GM12878 (cell line): ENCODE measurements at regions not wholly inside any gene's neighbourhood (a gene's known extent, or its start where the extent isn't known, plus 50 kb on each side); places are given as distances from the start of the nearest gene placed in this dataset.

ENCODE experiments used
- ATAC-seq: fragments of 200-7000 bp; cut with Tn5 transposase; 3 replicates; pipeline ENCODE4 v1.9.1; 2020; ENCODE audit warnings: mild to moderate bottlenecking, moderate library complexity
- BruUV-seq: library from RNA; stranded (reverse); fragments of 400-500 nt; replicated peaks from 2 replicates; lab custom pipeline; 2021; lab: Mats Ljungman, UMichigan
- CTCF ChIA-PET: fragments of 300-600 bp; sonication (Branson Sonifier 250); formaldehyde crosslinking; extraction: SDS; loops from one replicate; lab custom pipeline; 2021; ENCODE audit warnings: inconsistent platforms; lab: Yijun Ruan, JAX
- POLR2A ChIA-PET: fragments of 350-600 bp; formaldehyde crosslinking; extraction: SDS; loops from one replicate; lab custom pipeline; 2021; ENCODE audit warnings: inconsistent platforms; lab: Charles Lee
- RAD21 ChIA-PET: fragments of 300-600 bp; sonication (Branson Sonifier 250); formaldehyde crosslinking; loops from one replicate; lab custom pipeline; 2023; ENCODE audit warnings: antibody characterized with exemption; ENCODE audit not compliant: unreplicated experiment; lab: Charles Lee
- SMC1A ChIA-PET: fragments of 300-600 bp; sonication (Branson Sonifier 250); formaldehyde crosslinking; loops from one replicate; lab custom pipeline; 2023; ENCODE audit not compliant: unreplicated experiment, uncharacterized antibody; lab: Charles Lee
- DNase-seq: peaks from one replicate; pipeline ENCODE4 v3.0.0-alpha.2; 2011; ENCODE audit warnings: low read depth, low spot score
- FAIRE-seq: peaks from 3 replicates; lab custom pipeline; 2011; peaks lifted over from hg19 to GRCh38; lab: Jason Lieb, UNC
- H2AFZ ChIP-seq: 2 replicates; pipeline ENCODE4 v1.6.0; 2011; ENCODE audit warnings: low read depth, low read length, control low read depth; ENCODE audit not compliant: control insufficient read depth
- H3K27ac ChIP-seq: 2 replicates; pipeline ENCODE4 v1.5.1; 2011; ENCODE audit warnings: control low read depth; ENCODE audit not compliant: control insufficient read depth, insufficient read depth
- H3K27me3 ChIP-seq, 2 experiments: replicated peaks in 1 of 2; 2 replicates each; pipeline versions ENCODE4 v1.6.0 to v1.6.1; 2011; ENCODE audit warnings: low read length in 1 of 2; ENCODE audit not compliant: control insufficient read depth in 2 of 2, insufficient read depth in 2 of 2
- H3K36me3 ChIP-seq, 2 experiments: 2 replicates each; pipeline ENCODE4 v1.5.1; 2011; ENCODE audit warnings: low read length in 1 of 2; ENCODE audit not compliant: control insufficient read depth in 2 of 2, insufficient read depth in 2 of 2
- H3K4me1 ChIP-seq: 2 replicates; pipeline ENCODE4 v1.6.1; 2011; ENCODE audit warnings: mild to moderate bottlenecking, low read length, moderate library complexity, mixed read lengths; ENCODE audit not compliant: control insufficient read depth, insufficient read depth
- H3K4me2 ChIP-seq: 2 replicates; pipeline ENCODE4 v1.6.0; 2011; ENCODE audit warnings: control low read depth; ENCODE audit not compliant: control insufficient read depth, insufficient read depth
- H3K4me3 ChIP-seq: fragments of 200-600 bp; sonication (generic); 2 replicates; pipeline ENCODE4 v1.5.1; 2016
- H3K79me2 ChIP-seq: 2 replicates; pipeline ENCODE4 v1.6.0; 2011; ENCODE audit warnings: low read length; ENCODE audit not compliant: control insufficient read depth, insufficient read depth
- H3K9ac ChIP-seq: 2 replicates; pipeline ENCODE4 v1.8.0; 2011; ENCODE audit warnings: low read length, control low read depth, mixed read lengths; ENCODE audit not compliant: control insufficient read depth, insufficient read depth
- H3K9me3 ChIP-seq: replicated peaks from 3 replicates; pipeline ENCODE4 v1.5.1; 2011; ENCODE audit warnings: mild to moderate bottlenecking, low read length; ENCODE audit not compliant: control insufficient read depth, insufficient read depth
- H4K20me1 ChIP-seq: 2 replicates; pipeline ENCODE4 v1.6.0; 2011; ENCODE audit not compliant: control insufficient read depth, insufficient read depth
- ATF3 ChIP-seq: IDR thresholded peaks from 2 replicates; pipeline ENCODE4 v1.6.1; 2011; ENCODE audit warnings: low read depth, mild to moderate bottlenecking, low read length, moderate library complexity, borderline replicate concordance; ENCODE audit errors: extremely low read depth
- ESRRA ChIP-seq: IDR thresholded peaks from 2 replicates; pipeline ENCODE4 v1.6.1; 2012; ENCODE audit warnings: mild to moderate bottlenecking, low read length, improper control_type of control experiment
- HSF1 ChIP-seq: fragments of 150-350 bp; IDR thresholded peaks from 2 replicates; pipeline ENCODE4 v1.6.1; 2014; ENCODE audit warnings: mild to moderate bottlenecking, low read depth, low read length
- IKZF2 ChIP-seq, 2 experiments: fragments of 450-650 bp; IDR thresholded peaks; 2 replicates each; pipeline ENCODE4 v1.6.1; 2017; ENCODE audit warnings: mild to moderate bottlenecking in 2 of 2, moderate library complexity in 2 of 2
- LARP7 ChIP-seq: fragments of 450-650 bp; IDR thresholded peaks from 2 replicates; pipeline ENCODE4 v1.6.1; 2017; ENCODE audit warnings: mild to moderate bottlenecking
- MEF2A ChIP-seq: IDR thresholded peaks from 2 replicates; pipeline ENCODE4 v1.6.1; 2011; ENCODE audit warnings: low read depth, mild to moderate bottlenecking, low read length, moderate library complexity; ENCODE audit not compliant: insufficient read depth
- MEF2B ChIP-seq: fragments of 450-650 bp; IDR thresholded peaks from 2 replicates; pipeline ENCODE4 v1.6.1; 2018; ENCODE audit warnings: mild to moderate bottlenecking, moderate library complexity; ENCODE audit not compliant: partially characterized antibody, poor library complexity, severe bottlenecking
- NR2C2 ChIP-seq: IDR thresholded peaks from 2 replicates; pipeline ENCODE4 v1.6.1; 2011; ENCODE audit warnings: borderline replicate concordance, low read depth; ENCODE audit not compliant: control insufficient read depth, insufficient read length
- NRF1 ChIP-seq: conservative IDR thresholded peaks from 2 replicates; pipeline ENCODE4 v1.6.1; 2011; ENCODE audit warnings: mild to moderate bottlenecking, low read depth, low read length, improper control_type of control experiment
- PAX8 ChIP-seq: fragments of 450-650 bp; IDR thresholded peaks from 2 replicates; pipeline ENCODE4 v1.6.1; 2017; ENCODE audit warnings: mild to moderate bottlenecking, moderate library complexity
- PML ChIP-seq: IDR thresholded peaks from 2 replicates; pipeline ENCODE4 v1.6.1; 2012; ENCODE audit warnings: low read length, inconsistent platforms
- POLR2AphosphoS2 ChIP-seq: IDR thresholded peaks from 2 replicates; pipeline ENCODE4 v1.6.1; 2011; ENCODE audit warnings: low read depth, mild to moderate bottlenecking, low read length, improper control_type of control experiment, moderate library complexity
- RAD21 ChIP-seq: IDR thresholded peaks from 2 replicates; pipeline ENCODE4 v1.6.1; 2011; ENCODE audit warnings: mild to moderate bottlenecking, low read depth, low read length, moderate library complexity; ENCODE audit not compliant: insufficient read depth
- SP1 ChIP-seq: IDR thresholded peaks from one replicate; pipeline ENCODE4 v1.6.1; 2011; ENCODE audit warnings: low read depth, low read length
- SRF ChIP-seq, 2 experiments: IDR thresholded peaks; 2 replicates each; pipeline ENCODE4 v1.6.1; 2011; ENCODE audit warnings: low read depth in 2 of 2, low read length in 2 of 2, mild to moderate bottlenecking in 1 of 2, moderate library complexity in 1 of 2
- SUPT20H ChIP-seq: IDR thresholded peaks from 2 replicates; pipeline ENCODE4 v1.6.1; 2011; ENCODE audit warnings: low read depth, mild to moderate bottlenecking, low read length, moderate library complexity, borderline replicate concordance; ENCODE audit not compliant: control insufficient read depth
- TCF7 ChIP-seq: IDR thresholded peaks from 2 replicates; pipeline ENCODE4 v1.6.1; 2014; ENCODE audit warnings: antibody characterized with exemption, borderline replicate concordance
- YY1 ChIP-seq: IDR thresholded peaks from 2 replicates; pipeline ENCODE4 v1.6.1; 2011; ENCODE audit warnings: low read depth, mild to moderate bottlenecking, low read length
- ZBTB33 ChIP-seq: fragments of 450-650 bp; IDR thresholded peaks from 2 replicates; pipeline ENCODE4 v1.6.1; 2017; ENCODE audit warnings: mild to moderate bottlenecking
- ZNF24 ChIP-seq: fragments of 450-650 bp; IDR thresholded peaks from 2 replicates; pipeline ENCODE4 v1.6.1; 2017; ENCODE audit warnings: antibody characterized with exemption, mild to moderate bottlenecking
- ZNF622 ChIP-seq: fragments of 450-650 bp; IDR thresholded peaks from 2 replicates; pipeline ENCODE4 v1.6.1; 2017; ENCODE audit warnings: mild to moderate bottlenecking, inconsistent platforms
- WGBS: methylation state at CpG from one replicate; pipeline ENCODE4 v1.1.6; 2016; ENCODE audit warnings: low lambda C conversion rate; ENCODE audit not compliant: insufficient replicate concordance, insufficient coverage; ENCODE audit errors: missing lambda C conversion rate; 5-methylcytosine and 5-hydroxymethylcytosine counted together
- in situ Hi-C: fragments of 300-500 bp; cut with MboI; formaldehyde crosslinking; loops from 9 replicates; pipeline ENCODE4 v1.14.3; 2018; ENCODE audit warnings: mixed read lengths
- intact Hi-C: fragments of 100-400 bp; cut with micrococcal nuclease; formaldehyde crosslinking; loops from one replicate; pipeline ENCODE4 v1.14.2; 2022; ENCODE audit not compliant: unreplicated experiment

GRCh38 chr10:78272329-78272728, 238.7 kb downstream of the RPS24 start (continued):
- TF ChIP-seq TCF7 (no peak), MEF2B (no peak), SRF (IDR thresholded peaks at IDR 0.05; ENCODE audit: low read depth in 2 of 2, low read length in 2 of 2) (no peak), YY1 (no peak), POLR2AphosphoS2 (no peak), MEF2A (no peak)

GRCh38 chr10:78274491-78274890, 240.8 kb downstream of the RPS24 start:
- no peak overlapping the region for H3K9ac ChIP-seq
- BruUV-seq: no TSS peak
- ChIA-PET SMC1A (no interaction called here), POLR2A (no interaction called here), RAD21 (no interaction called here), CTCF (no interaction called here)
- H3K4me3 ChIP-seq: no peak overlapping the region
- H2AFZ ChIP-seq: no peak overlapping the region
- 15% methylated on average over 4 of the region's 4 CpGs for WGBS
- no peak overlapping the region for H3K4me2 ChIP-seq
- H3K9me3 ChIP-seq: no peaks in the 10 kb centered on the region
- no peak overlapping the region for H3K27ac ChIP-seq
- no peak for TF ChIP-seq HSF1
- TF ChIP-seq LARP7: no peak
- TF ChIP-seq ESRRA: no peak
- TF ChIP-seq ZBTB33: no peak
- no peak for TF ChIP-seq IKZF2 (IDR thresholded peaks at IDR 0.05)
- TF ChIP-seq PAX8: no peak
- no peak for TF ChIP-seq SUPT20H
- TF ChIP-seq SP1: no peak
- TF ChIP-seq RAD21: no peak
- TF ChIP-seq PML: no peak
- no peak for TF ChIP-seq ATF3
- TF ChIP-seq ZNF24: no peak
- no peak for TF ChIP-seq ZNF622
- TF ChIP-seq NR2C2: no peak
- no peak for TF ChIP-seq NRF1
- no peak for FAIRE-seq
- intact Hi-C loops (no loop called here), in situ Hi-C loops (no loop called here)
- ATAC-seq: no peak
- H3K27me3 ChIP-seq: peaks cover 0 to 1% of the 10 kb centered on the region in 2 experiments; a peak in 2 of 4 replicates
- no peak for DNase-seq
- H4K20me1 ChIP-seq: no peaks in the 10 kb centered on the region
- H3K36me3 ChIP-seq: no peaks in the 10 kb centered on the region
- H3K79me2 ChIP-seq: no peaks in the 10 kb centered on the region
- no peaks in the 10 kb centered on the region for H3K4me1 ChIP-seq
